Endothelial cell of umbilical vein (primary cell): ENCODE measurements at regions not wholly inside any gene's neighbourhood (a gene's known extent, or its start where the extent isn't known, plus 50 kb on each side); places are given as distances from the start of the nearest gene placed in this dataset.
A peak's percentile ranks its signal among the peaks of the same experiment; 100 is the strongest.

Experiments used
- BruUV-seq: library from RNA; stranded (reverse); fragments of 400-500 nt; replicated peaks from 2 replicates; lab custom pipeline; 2021; lab: Mats Ljungman, UMichigan
- CTCF ChIA-PET: fragments of 300-600, 350-600 bp; sonication (Branson Sonifier 250); formaldehyde crosslinking; loops from one replicate; lab custom pipeline; 2021; ENCODE audit warnings: antibody characterized with exemption, inconsistent platforms; lab: Charles Lee
- POLR2A ChIA-PET: fragments of 300-600, 350-600 bp; sonication (Branson Sonifier 250); formaldehyde crosslinking; loops from one replicate; lab custom pipeline; 2021; ENCODE audit warnings: antibody characterized with exemption, inconsistent platforms; lab: Charles Lee
- DNase-seq: peaks from one replicate; pipeline ENCODE4 v3.0.0-alpha.2; 2011; ENCODE audit warnings: low read depth, low spot score
- FAIRE-seq: peaks from 2 replicates; lab custom pipeline; 2011; peaks lifted over from hg19 to GRCh38; lab: Jason Lieb, UNC
- H2AFZ ChIP-seq: 2 replicates; pipeline ENCODE4 v1.6.0; 2012; ENCODE audit warnings: low read depth, low read length, control low read depth, inconsistent platforms
- H3K27ac ChIP-seq: 2 replicates; pipeline ENCODE4 v1.5.1; 2011; ENCODE audit warnings: low read depth, mild to moderate bottlenecking, control low read depth, low read length, moderate library complexity; ENCODE audit not compliant: insufficient read depth
- H3K27me3 ChIP-seq, 2 experiments: 2 replicates each; pipeline versions ENCODE4 v1.6.0 to v1.6.1; 2011; ENCODE audit warnings: low read length in 2 of 2, mixed read lengths in 1 of 2; ENCODE audit not compliant: control insufficient read depth in 2 of 2, insufficient read depth in 2 of 2
- H3K36me3 ChIP-seq, 2 experiments: 2 replicates in 1 of 2; 3 replicates in 1 of 2; pipeline ENCODE4 v1.5.1; 2011; ENCODE audit warnings: low read length in 2 of 2, mild to moderate bottlenecking in 1 of 2, moderate library complexity in 1 of 2; ENCODE audit not compliant: control insufficient read depth in 2 of 2, insufficient read depth in 2 of 2; ENCODE audit errors: extremely low read depth in 1 of 2
- H3K4me1 ChIP-seq: 3 replicates; pipeline ENCODE4 v1.5.1; 2011; ENCODE audit warnings: mild to moderate bottlenecking, low read length; ENCODE audit not compliant: control insufficient read depth, insufficient read depth; ENCODE audit errors: extremely low read depth
- H3K4me2 ChIP-seq: 2 replicates; pipeline ENCODE4 v1.6.1; 2011; ENCODE audit warnings: low read length, control low read depth, mixed read lengths; ENCODE audit not compliant: insufficient read depth
- H3K4me3 ChIP-seq, 3 experiments: fragments of 200-600 bp in 1 of 3; sonication (generic), shearing (Covaris generic) in 1 of 3; replicated peaks in 1 of 3; 2 replicates each; pipeline ENCODE4 v1.5.1; 2011 to 2016; ENCODE audit warnings: control low read depth in 3 of 3, low read length in 3 of 3, mild to moderate bottlenecking in 2 of 3, inconsistent platforms in 1 of 3, low read depth in 1 of 3, moderate library complexity in 1 of 3; ENCODE audit not compliant: insufficient read depth in 1 of 3
- H3K79me2 ChIP-seq: 2 replicates; pipeline ENCODE4 v1.6.0; 2012; ENCODE audit warnings: low read length, inconsistent platforms; ENCODE audit not compliant: control insufficient read depth, insufficient read depth
- H3K9ac ChIP-seq: replicated peaks from 2 replicates; pipeline ENCODE3; 2011; ENCODE audit warnings: low read length, control low read depth; ENCODE audit not compliant: insufficient read depth; ENCODE audit errors: extremely low read depth
- H3K9me1 ChIP-seq: replicated peaks from 3 replicates; pipeline ENCODE4 v1.6.0; 2011; ENCODE audit warnings: mild to moderate bottlenecking, low read length; ENCODE audit not compliant: control insufficient read depth, insufficient read depth; ENCODE audit errors: extremely low read depth
- H3K9me3 ChIP-seq: replicated peaks from 2 replicates; pipeline ENCODE4 v1.5.1; 2012; ENCODE audit warnings: low read length, inconsistent platforms; ENCODE audit not compliant: control insufficient read depth, insufficient read depth
- H4K20me1 ChIP-seq: replicated peaks from 2 replicates; pipeline ENCODE3; 2011; ENCODE audit warnings: mild to moderate bottlenecking, low read length; ENCODE audit not compliant: control insufficient read depth, insufficient read depth; ENCODE audit errors: extremely low read depth
- EZH2 ChIP-seq: IDR thresholded peaks from 2 replicates; pipeline ENCODE4 v1.6.1; 2012; ENCODE audit warnings: borderline replicate concordance, low read depth, mild to moderate bottlenecking, moderate library complexity, low read length, inconsistent platforms; ENCODE audit not compliant: severe bottlenecking
- FOS ChIP-seq: IDR thresholded peaks from 2 replicates; pipeline ENCODE4 v1.6.1; 2011; ENCODE audit warnings: mild to moderate bottlenecking, low read length, moderate library complexity, borderline replicate concordance; ENCODE audit not compliant: insufficient read depth
- GATA2 ChIP-seq: IDR thresholded peaks from 2 replicates; pipeline ENCODE4 v1.7.0; 2011; ENCODE audit warnings: low read depth, mild to moderate bottlenecking, moderate library complexity, mixed read lengths, low read length; ENCODE audit not compliant: insufficient read length, insufficient read depth
- JUN ChIP-seq: IDR thresholded peaks from 2 replicates; pipeline ENCODE4 v1.6.1; 2011; ENCODE audit warnings: borderline replicate concordance, low read depth; ENCODE audit not compliant: insufficient read length, insufficient read depth
- MYC ChIP-seq: IDR thresholded peaks from one replicate; pipeline ENCODE4 v1.6.1; 2011; ENCODE audit warnings: mild to moderate bottlenecking, low read depth, low read length
- POLR2A ChIP-seq: IDR thresholded peaks from 2 replicates; pipeline ENCODE4 v1.6.1; 2012; ENCODE audit warnings: low read depth, mild to moderate bottlenecking, control low read depth, low read length
- POLR2AphosphoS5 ChIP-seq: IDR thresholded peaks from 2 replicates; pipeline ENCODE4 v1.6.1; 2012; ENCODE audit warnings: low read depth, mild to moderate bottlenecking, control low read depth, low read length, moderate library complexity; ENCODE audit not compliant: insufficient read depth
- dilution Hi-C: fragments of 300-500 bp; cut with MboI; formaldehyde crosslinking; loops from one replicate; pipeline ENCODE4 v1.15.0; 2019; ENCODE audit warnings: low sequenced_read_pairs; ENCODE audit not compliant: extremely low pct_ligation_motif_present
- intact Hi-C: fragments of 100-400 bp; cut with micrococcal nuclease; formaldehyde crosslinking; loops from one replicate; pipeline ENCODE4 v1.10.0; 2022
- TF ChIP-seq, protein P1 (sequence below): IDR thresholded peaks from 2 replicates; pipeline ENCODE4 v1.6.1; 2011; ENCODE audit not compliant: insufficient read depth, insufficient read length
- TF ChIP-seq, protein P2 (sequence below), 2 donors: IDR thresholded peaks; 1 replicate in 1 of 2; 2 replicates in 1 of 2; pipeline ENCODE4 v1.5.1; 2011; ENCODE audit warnings: low read length in 2 of 2, mild to moderate bottlenecking in 2 of 2, moderate library complexity in 2 of 2, control low read depth in 1 of 2, inconsistent platforms in 1 of 2, low read depth in 1 of 2; ENCODE audit not compliant: insufficient read depth in 1 of 2; ENCODE audit errors: extremely low read depth in 1 of 2

- dilution Hi-C loops = no loop called here
- FAIRE-seq = peak; percentile 15
Observed at GRCh38 chr1:208615371-208615770, 371.2 kb upstream of the PLXNA2 start.

More at GRCh38 chr1:208615371-208615770, 371.2 kb upstream of the PLXNA2 start:
- no peaks in the 10 kb centered on the region for H3K79me2 ChIP-seq
- BruUV-seq = no TSS peak
- DNase-seq = no peak
- no peak overlapping the region for H3K4me3 ChIP-seq
- no peaks in the 10 kb centered on the region for H3K9me1 ChIP-seq
- no peak overlapping the region for H3K9ac ChIP-seq
- H2AFZ ChIP-seq = no peak overlapping the region
- no peaks in the 10 kb centered on the region for H3K4me1 ChIP-seq
- H3K36me3 ChIP-seq = no peaks in the 10 kb centered on the region
- H3K27me3 ChIP-seq = no peaks in the 10 kb centered on the region
- no peaks in the 10 kb centered on the region for H4K20me1 ChIP-seq
- no peaks in the 10 kb centered on the region for H3K9me3 ChIP-seq
- POLR2A ChIA-PET = no interaction called here
- no peak overlapping the region for H3K27ac ChIP-seq
- TF ChIP-seq FOS = no peak
- no peak for TF ChIP-seq MYC
- TF ChIP-seq POLR2A = no peak
- TF ChIP-seq, protein P1, sequence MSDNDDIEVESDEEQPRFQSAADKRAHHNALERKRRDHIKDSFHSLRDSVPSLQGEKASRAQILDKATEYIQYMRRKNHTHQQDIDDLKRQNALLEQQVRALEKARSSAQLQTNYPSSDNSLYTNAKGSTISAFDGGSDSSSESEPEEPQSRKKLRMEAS = no peak
- TF ChIP-seq JUN = no peak
- no peak for TF ChIP-seq EZH2
- TF ChIP-seq GATA2 = no peak
- TF ChIP-seq, protein P2, sequence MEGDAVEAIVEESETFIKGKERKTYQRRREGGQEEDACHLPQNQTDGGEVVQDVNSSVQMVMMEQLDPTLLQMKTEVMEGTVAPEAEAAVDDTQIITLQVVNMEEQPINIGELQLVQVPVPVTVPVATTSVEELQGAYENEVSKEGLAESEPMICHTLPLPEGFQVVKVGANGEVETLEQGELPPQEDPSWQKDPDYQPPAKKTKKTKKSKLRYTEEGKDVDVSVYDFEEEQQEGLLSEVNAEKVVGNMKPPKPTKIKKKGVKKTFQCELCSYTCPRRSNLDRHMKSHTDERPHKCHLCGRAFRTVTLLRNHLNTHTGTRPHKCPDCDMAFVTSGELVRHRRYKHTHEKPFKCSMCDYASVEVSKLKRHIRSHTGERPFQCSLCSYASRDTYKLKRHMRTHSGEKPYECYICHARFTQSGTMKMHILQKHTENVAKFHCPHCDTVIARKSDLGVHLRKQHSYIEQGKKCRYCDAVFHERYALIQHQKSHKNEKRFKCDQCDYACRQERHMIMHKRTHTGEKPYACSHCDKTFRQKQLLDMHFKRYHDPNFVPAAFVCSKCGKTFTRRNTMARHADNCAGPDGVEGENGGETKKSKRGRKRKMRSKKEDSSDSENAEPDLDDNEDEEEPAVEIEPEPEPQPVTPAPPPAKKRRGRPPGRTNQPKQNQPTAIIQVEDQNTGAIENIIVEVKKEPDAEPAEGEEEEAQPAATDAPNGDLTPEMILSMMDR (IDR thresholded peaks at IDR 0.05; ENCODE audit: extremely low read depth in 1 of 2, insufficient read depth in 1 of 2, low read depth in 1 of 2, low read length in 2 of 2) = no peak
- TF ChIP-seq POLR2AphosphoS5 = no peak
- CTCF ChIA-PET = interaction anchor here (1.7 kb wide), 1 partner anchor 592 kb away, joined by 3 read pairs; no protein-coding TSS in a partner anchor
- H3K4me2 ChIP-seq = no peak overlapping the region
- intact Hi-C loops = no loop called here
